HL-60 (cell line): ENCODE measurements at regions not wholly inside any gene's neighbourhood (a gene's known extent, or its start where the extent isn't known, plus 50 kb on each side); places are given as distances from the start of the nearest gene placed in this dataset.

Source experiments
- DNase-seq, 2 experiments: peaks; one replicate each; pipeline ENCODE4 v3.0.0-alpha.2; 2010 to 2020; ENCODE audit warnings: low read depth in 1 of 2, low spot score in 1 of 2
- H3K27ac ChIP-seq: fragments of 250-450 bp; sonication (Bioruptor Pico); replicated peaks from 2 replicates; pipeline ENCODE4 v1.5.1; 2020; ENCODE audit warnings: mild to moderate bottlenecking, moderate library complexity
- H3K27me3 ChIP-seq: fragments of 250-450 bp; sonication (Bioruptor Pico); 2 replicates; pipeline ENCODE4 v1.5.1; 2021; ENCODE audit warnings: mild to moderate bottlenecking, moderate library complexity; ENCODE audit not compliant: insufficient read depth, poor library complexity, severe bottlenecking
- H3K4me3 ChIP-seq: replicated peaks from 2 replicates; pipeline ENCODE4 v1.5.1; 2011; ENCODE audit warnings: mild to moderate bottlenecking, control low read depth, low read length; ENCODE audit not compliant: insufficient read depth
- GABPA ChIP-seq: IDR thresholded peaks from 2 replicates; pipeline ENCODE4 v1.6.1; 2012; ENCODE audit warnings: low read depth
- POLR2AphosphoS5 ChIP-seq: IDR thresholded peaks from 2 replicates; pipeline ENCODE4 v1.6.1; 2012; ENCODE audit warnings: low read depth
- SPI1 ChIP-seq: IDR thresholded peaks from 2 replicates; pipeline ENCODE4 v1.6.1; 2012; ENCODE audit warnings: low read depth, mild to moderate bottlenecking, borderline replicate concordance
- TF ChIP-seq, protein P1 (sequence below): IDR thresholded peaks from 2 replicates; pipeline ENCODE4 v1.6.1; 2012; ENCODE audit warnings: low read depth; ENCODE audit not compliant: insufficient replicate concordance
- TF ChIP-seq, protein P2 (sequence below): IDR thresholded peaks from one replicate; pipeline ENCODE4 v1.5.1; 2011; ENCODE audit warnings: low read length, control low read depth, inconsistent platforms; ENCODE audit not compliant: insufficient read depth

- TF ChIP-seq GABPA, result no peak
- TF ChIP-seq POLR2AphosphoS5, result no peak
- TF ChIP-seq, protein P1, sequence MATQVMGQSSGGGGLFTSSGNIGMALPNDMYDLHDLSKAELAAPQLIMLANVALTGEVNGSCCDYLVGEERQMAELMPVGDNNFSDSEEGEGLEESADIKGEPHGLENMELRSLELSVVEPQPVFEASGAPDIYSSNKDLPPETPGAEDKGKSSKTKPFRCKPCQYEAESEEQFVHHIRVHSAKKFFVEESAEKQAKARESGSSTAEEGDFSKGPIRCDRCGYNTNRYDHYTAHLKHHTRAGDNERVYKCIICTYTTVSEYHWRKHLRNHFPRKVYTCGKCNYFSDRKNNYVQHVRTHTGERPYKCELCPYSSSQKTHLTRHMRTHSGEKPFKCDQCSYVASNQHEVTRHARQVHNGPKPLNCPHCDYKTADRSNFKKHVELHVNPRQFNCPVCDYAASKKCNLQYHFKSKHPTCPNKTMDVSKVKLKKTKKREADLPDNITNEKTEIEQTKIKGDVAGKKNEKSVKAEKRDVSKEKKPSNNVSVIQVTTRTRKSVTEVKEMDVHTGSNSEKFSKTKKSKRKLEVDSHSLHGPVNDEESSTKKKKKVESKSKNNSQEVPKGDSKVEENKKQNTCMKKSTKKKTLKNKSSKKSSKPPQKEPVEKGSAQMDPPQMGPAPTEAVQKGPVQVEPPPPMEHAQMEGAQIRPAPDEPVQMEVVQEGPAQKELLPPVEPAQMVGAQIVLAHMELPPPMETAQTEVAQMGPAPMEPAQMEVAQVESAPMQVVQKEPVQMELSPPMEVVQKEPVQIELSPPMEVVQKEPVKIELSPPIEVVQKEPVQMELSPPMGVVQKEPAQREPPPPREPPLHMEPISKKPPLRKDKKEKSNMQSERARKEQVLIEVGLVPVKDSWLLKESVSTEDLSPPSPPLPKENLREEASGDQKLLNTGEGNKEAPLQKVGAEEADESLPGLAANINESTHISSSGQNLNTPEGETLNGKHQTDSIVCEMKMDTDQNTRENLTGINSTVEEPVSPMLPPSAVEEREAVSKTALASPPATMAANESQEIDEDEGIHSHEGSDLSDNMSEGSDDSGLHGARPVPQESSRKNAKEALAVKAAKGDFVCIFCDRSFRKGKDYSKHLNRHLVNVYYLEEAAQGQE, result no peak
- TF ChIP-seq, protein P2, sequence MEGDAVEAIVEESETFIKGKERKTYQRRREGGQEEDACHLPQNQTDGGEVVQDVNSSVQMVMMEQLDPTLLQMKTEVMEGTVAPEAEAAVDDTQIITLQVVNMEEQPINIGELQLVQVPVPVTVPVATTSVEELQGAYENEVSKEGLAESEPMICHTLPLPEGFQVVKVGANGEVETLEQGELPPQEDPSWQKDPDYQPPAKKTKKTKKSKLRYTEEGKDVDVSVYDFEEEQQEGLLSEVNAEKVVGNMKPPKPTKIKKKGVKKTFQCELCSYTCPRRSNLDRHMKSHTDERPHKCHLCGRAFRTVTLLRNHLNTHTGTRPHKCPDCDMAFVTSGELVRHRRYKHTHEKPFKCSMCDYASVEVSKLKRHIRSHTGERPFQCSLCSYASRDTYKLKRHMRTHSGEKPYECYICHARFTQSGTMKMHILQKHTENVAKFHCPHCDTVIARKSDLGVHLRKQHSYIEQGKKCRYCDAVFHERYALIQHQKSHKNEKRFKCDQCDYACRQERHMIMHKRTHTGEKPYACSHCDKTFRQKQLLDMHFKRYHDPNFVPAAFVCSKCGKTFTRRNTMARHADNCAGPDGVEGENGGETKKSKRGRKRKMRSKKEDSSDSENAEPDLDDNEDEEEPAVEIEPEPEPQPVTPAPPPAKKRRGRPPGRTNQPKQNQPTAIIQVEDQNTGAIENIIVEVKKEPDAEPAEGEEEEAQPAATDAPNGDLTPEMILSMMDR, result no peak
- TF ChIP-seq SPI1, result no peak
- H3K27me3 ChIP-seq, result no peaks in the 10 kb centered on the region
- H3K27ac ChIP-seq, result no peak overlapping the region
- H3K4me3 ChIP-seq, result no peak overlapping the region
- no peak for DNase-seq
Measured at GRCh38 chr6:27651371-27651732, 178.4 kb upstream of the ZNF184 start.

- Histone ChIP-seq H3K27ac (no peak overlapping the region), H3K27me3 (no peaks in the 10 kb centered on the region), H3K4me3 (no peak overlapping the region)
- DNase-seq, result peak in 1 of 2 experiments; percentile 58
- TF ChIP-seq, protein P1, result no peak
- TF ChIP-seq GABPA (no peak), SPI1 (no peak), POLR2AphosphoS5 (no peak)
- TF ChIP-seq, protein P2, result no peak
Measured at GRCh38 chr6:27650620-27651370, 177.9 kb upstream of the ZNF184 start.

DNA sequence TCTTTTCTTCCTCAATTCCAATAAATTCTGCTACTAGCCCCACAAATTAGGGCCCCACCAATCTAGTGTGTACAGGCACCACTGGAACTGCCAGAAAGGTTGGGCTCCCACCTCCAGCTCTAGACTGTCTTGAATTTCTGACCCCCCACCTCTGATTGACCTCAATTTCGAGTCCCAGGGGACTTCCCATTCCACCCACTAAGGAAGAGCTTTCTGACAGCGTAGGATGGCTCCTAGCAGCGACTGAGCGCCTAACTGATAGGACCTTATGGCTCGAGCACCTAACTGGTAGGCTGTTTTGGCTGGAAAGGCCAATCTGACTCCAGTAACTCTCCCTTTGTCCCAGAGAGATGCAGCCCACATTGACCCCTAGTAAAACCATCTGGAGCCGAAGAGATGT, 171.6 kb upstream of the ZNF184 start:
- Histone ChIP-seq H3K27me3 (no peaks in the 10 kb centered on the region), H3K27ac (no peak overlapping the region), H3K4me3 (no peak overlapping the region)
- TF ChIP-seq SPI1 (no peak), GABPA (no peak), POLR2AphosphoS5 (no peak)
- TF ChIP-seq, protein P1, result no peak
- TF ChIP-seq, protein P2, result no peak
- no peak for DNase-seq
